ENCODE measurements at regions not wholly inside any gene's neighbourhood (a gene's known extent, or its start where the extent isn't known, plus 50 kb on each side); places are given as distances from the start of the nearest gene placed in this dataset.

- TF ChIP-seq CTBP1 (IDR thresholded peaks at IDR 0.05; ENCODE audit: borderline replicate concordance) (no peak), FOXM1 (IDR thresholded peaks at IDR 0.05; ENCODE audit: borderline replicate concordance) (no peak), ZNF384 (IDR thresholded peaks at IDR 0.05) (no peak), NFRKB (IDR thresholded peaks at IDR 0.05) (no peak)
These were observed 348.7 kb downstream of the NPHP4 start for GRCh38 chr1:5643360-5644107.

Data from HEK293T (cell line).